HG02623 (cell line): ENCODE measurements at regions not wholly inside any gene's neighbourhood (a gene's known extent, or its start where the extent isn't known, plus 50 kb on each side); places are given as distances from the start of the nearest gene placed in this dataset.
"Not testable (repeated sequence)": the region's sequence is repeated elsewhere in the genome, so short reads cannot be mapped to it uniquely, and the experiment has no call there.

ENCODE experiments used
- ATAC-seq: cut with Tn5 transposase; IDR thresholded peaks from one replicate; pipeline ENCODE4 v1.9.1; 2021; ENCODE audit warnings: moderate library complexity; ENCODE audit not compliant: unreplicated experiment

GRCh38 chr5:1598950-1599737 is 75.4 kb upstream of the LPCAT1 start:
- ATAC-seq: not testable (repeated sequence)

GRCh38 chr5:1597093-1597473 is 73.3 kb upstream of the LPCAT1 start:
- ATAC-seq: not testable (repeated sequence)

- ATAC-seq: not testable (repeated sequence)
Measured at GRCh38 chr5:1596462-1597092, 72.8 kb upstream of the LPCAT1 start.

GRCh38 chr5:1594357-1595106 is 70.8 kb upstream of the LPCAT1 start:
- ATAC-seq: peak; percentile 84

- peak; percentile 9 for ATAC-seq
Measured at GRCh38 chr5:1593903-1594356, 70.2 kb upstream of the LPCAT1 start.

GRCh38 chr5:1588071-1588694 is 64.4 kb upstream of the LPCAT1 start:
- not testable (repeated sequence) for ATAC-seq

GRCh38 chr5:1583081-1583875 is 59.5 kb upstream of the LPCAT1 start:
- not testable (repeated sequence) for ATAC-seq

- ATAC-seq: not testable (repeated sequence)
Measured at GRCh38 chr5:1579389-1579788, 55.6 kb upstream of the LPCAT1 start.

GRCh38 chr5:1576851-1577250 is 53.1 kb upstream of the LPCAT1 start:
- not testable (repeated sequence) for ATAC-seq

- not testable (repeated sequence) for ATAC-seq
Measured at GRCh38 chr5:1575991-1576714, 52.4 kb upstream of the LPCAT1 start.

- not testable (repeated sequence) for ATAC-seq
Measured at GRCh38 chr5:1575491-1575890, 51.7 kb upstream of the LPCAT1 start.

- ATAC-seq: not testable (repeated sequence)
Measured at GRCh38 chr5:1574023-1574318, 50.2 kb upstream of the LPCAT1 start.

- not testable (repeated sequence) for ATAC-seq
Measured at GRCh38 chr5:1573217-1574022, 49.7 kb upstream of the LPCAT1 start.
